ENCODE measurements at regions not wholly inside any gene's neighbourhood (a gene's known extent, or its start where the extent isn't known, plus 50 kb on each side); places are given as distances from the start of the nearest gene placed in this dataset.
"Not testable (repeated sequence)": the region's sequence is repeated elsewhere in the genome, so short reads cannot be mapped to it uniquely, and the experiment has no call there.

GRCh38 chr2:87415586-87416265, 332.2 kb upstream of the PLGLB2 start:
- not testable (repeated sequence) for H3K27me3 Mint-ChIP-seq; H3K27ac Mint-ChIP-seq; H3K4me1 Mint-ChIP-seq (ENCODE audit: low read depth); H3K4me3 Mint-ChIP-seq; H3K36me3 Mint-ChIP-seq (ENCODE audit: low read depth); H3K9me3 Mint-ChIP-seq

GRCh38 chr2:87416266-87416592, 331.7 kb upstream of the PLGLB2 start:
- H3K27me3 Mint-ChIP-seq; H3K4me3 Mint-ChIP-seq; H3K36me3 Mint-ChIP-seq (ENCODE audit: low read depth); H3K9me3 Mint-ChIP-seq; H3K27ac Mint-ChIP-seq; H3K4me1 Mint-ChIP-seq (ENCODE audit: low read depth): not testable (repeated sequence)

GRCh38 chr2:87417147-87417546, 330.7 kb upstream of the PLGLB2 start:
- H3K4me1 Mint-ChIP-seq (ENCODE audit: low read depth); H3K4me3 Mint-ChIP-seq; H3K36me3 Mint-ChIP-seq (ENCODE audit: low read depth); H3K27ac Mint-ChIP-seq; H3K9me3 Mint-ChIP-seq; H3K27me3 Mint-ChIP-seq: not testable (repeated sequence)

GRCh38 chr2:87417742-87418567, 329.9 kb upstream of the PLGLB2 start:
- not testable (repeated sequence) for H3K27me3 Mint-ChIP-seq; H3K4me3 Mint-ChIP-seq; H3K9me3 Mint-ChIP-seq; H3K36me3 Mint-ChIP-seq (ENCODE audit: low read depth); H3K27ac Mint-ChIP-seq; H3K4me1 Mint-ChIP-seq (ENCODE audit: low read depth)

GRCh38 chr2:87418823-87419822, 328.8 kb upstream of the PLGLB2 start:
- H3K27me3 Mint-ChIP-seq; H3K4me1 Mint-ChIP-seq (ENCODE audit: low read depth); H3K36me3 Mint-ChIP-seq (ENCODE audit: low read depth); H3K27ac Mint-ChIP-seq; H3K4me3 Mint-ChIP-seq; H3K9me3 Mint-ChIP-seq: not testable (repeated sequence)

- not testable (repeated sequence) for H3K27ac Mint-ChIP-seq; H3K9me3 Mint-ChIP-seq; H3K36me3 Mint-ChIP-seq (ENCODE audit: low read depth); H3K4me3 Mint-ChIP-seq; H3K4me1 Mint-ChIP-seq (ENCODE audit: low read depth); H3K27me3 Mint-ChIP-seq
Measured at GRCh38 chr2:87419980-87420379, 327.9 kb upstream of the PLGLB2 start.

- not testable (repeated sequence) for H3K9me3 Mint-ChIP-seq; H3K27ac Mint-ChIP-seq; H3K4me1 Mint-ChIP-seq (ENCODE audit: low read depth); H3K36me3 Mint-ChIP-seq (ENCODE audit: low read depth); H3K4me3 Mint-ChIP-seq; H3K27me3 Mint-ChIP-seq
Measured at GRCh38 chr2:87420954-87421353, 326.9 kb upstream of the PLGLB2 start.

- H3K4me3 Mint-ChIP-seq; H3K27ac Mint-ChIP-seq; H3K9me3 Mint-ChIP-seq; H3K36me3 Mint-ChIP-seq (ENCODE audit: low read depth); H3K27me3 Mint-ChIP-seq; H3K4me1 Mint-ChIP-seq (ENCODE audit: low read depth): not testable (repeated sequence)
Measured at GRCh38 chr2:87423796-87424762, 323.8 kb upstream of the PLGLB2 start.

- H3K9me3 Mint-ChIP-seq; H3K36me3 Mint-ChIP-seq (ENCODE audit: low read depth); H3K4me3 Mint-ChIP-seq; H3K27me3 Mint-ChIP-seq; H3K27ac Mint-ChIP-seq; H3K4me1 Mint-ChIP-seq (ENCODE audit: low read depth): not testable (repeated sequence)
Measured at GRCh38 chr2:87424763-87425154, 323.1 kb upstream of the PLGLB2 start.

- H3K27ac Mint-ChIP-seq; H3K27me3 Mint-ChIP-seq; H3K9me3 Mint-ChIP-seq; H3K4me1 Mint-ChIP-seq (ENCODE audit: low read depth); H3K4me3 Mint-ChIP-seq; H3K36me3 Mint-ChIP-seq (ENCODE audit: low read depth): not testable (repeated sequence)
Measured at GRCh38 chr2:87425191-87425590, 322.7 kb upstream of the PLGLB2 start.

- H3K27ac Mint-ChIP-seq; H3K4me3 Mint-ChIP-seq; H3K36me3 Mint-ChIP-seq (ENCODE audit: low read depth); H3K9me3 Mint-ChIP-seq; H3K4me1 Mint-ChIP-seq (ENCODE audit: low read depth); H3K27me3 Mint-ChIP-seq: not testable (repeated sequence)
Measured at GRCh38 chr2:87425717-87426116, 322.2 kb upstream of the PLGLB2 start.

- H3K9me3 Mint-ChIP-seq; H3K27ac Mint-ChIP-seq; H3K27me3 Mint-ChIP-seq; H3K4me3 Mint-ChIP-seq; H3K36me3 Mint-ChIP-seq (ENCODE audit: low read depth); H3K4me1 Mint-ChIP-seq (ENCODE audit: low read depth): not testable (repeated sequence)
Measured at GRCh38 chr2:87428452-87429130, 319.3 kb upstream of the PLGLB2 start.

- not testable (repeated sequence) for H3K4me1 Mint-ChIP-seq (ENCODE audit: low read depth); H3K27ac Mint-ChIP-seq; H3K27me3 Mint-ChIP-seq; H3K36me3 Mint-ChIP-seq (ENCODE audit: low read depth); H3K4me3 Mint-ChIP-seq; H3K9me3 Mint-ChIP-seq
Measured at GRCh38 chr2:87429206-87429930, 318.5 kb upstream of the PLGLB2 start.

GRCh38 chr2:87429931-87430275, 318.0 kb upstream of the PLGLB2 start:
- not testable (repeated sequence) for H3K4me1 Mint-ChIP-seq (ENCODE audit: low read depth); H3K9me3 Mint-ChIP-seq; H3K27ac Mint-ChIP-seq; H3K27me3 Mint-ChIP-seq; H3K4me3 Mint-ChIP-seq; H3K36me3 Mint-ChIP-seq (ENCODE audit: low read depth)
